AG20443 (cell line): ENCODE measurements at regions not wholly inside any gene's neighbourhood (a gene's known extent, or its start where the extent isn't known, plus 50 kb on each side); places are given as distances from the start of the nearest gene placed in this dataset.

ENCODE experiments used
- DNase-seq: peaks from one replicate; pipeline ENCODE4 v3.0.0; 2012; ENCODE audit warnings: low spot score, mixed read lengths

DNA sequence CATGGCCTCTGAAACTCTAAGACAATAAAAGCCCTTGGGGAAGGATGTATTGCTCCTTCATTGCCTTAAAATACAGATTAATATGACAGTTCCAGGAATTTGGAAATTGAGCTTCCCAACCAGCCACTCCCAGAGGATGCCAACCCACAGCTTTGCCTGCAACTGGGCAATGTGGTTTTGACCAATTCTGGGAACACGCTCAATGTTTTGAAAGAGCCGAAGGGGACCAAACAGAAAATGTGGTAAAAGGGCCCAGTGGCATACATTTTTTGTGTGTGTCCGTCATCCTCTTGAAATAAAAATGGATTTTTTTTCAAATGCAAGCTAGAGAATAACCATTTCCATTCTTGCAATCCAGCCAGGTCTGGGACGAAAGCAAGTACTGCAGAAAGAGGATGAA is 88.3 kb upstream of the PLEKHG7 start:
- peak; percentile 21 for DNase-seq

DNA sequence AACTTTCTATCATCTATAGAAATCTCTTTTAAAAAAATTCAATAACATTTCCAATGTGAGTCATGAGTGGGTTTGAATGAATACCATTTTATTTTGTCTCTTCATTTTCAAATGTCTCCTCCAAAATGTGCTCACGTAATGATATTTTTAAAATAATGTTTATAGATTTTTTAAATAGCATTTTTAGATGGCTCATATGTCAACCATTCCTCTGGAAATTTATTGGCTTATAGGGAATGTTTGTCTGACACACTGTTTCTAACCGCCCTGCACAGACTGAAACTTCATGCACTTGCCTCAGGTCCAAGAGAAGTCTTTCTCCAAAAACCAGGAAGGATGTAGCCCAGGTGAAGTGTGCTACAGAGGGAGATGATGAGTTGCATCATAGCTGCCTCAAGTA is 88.8 kb upstream of the PLEKHG7 start:
- no peak for DNase-seq

DNA sequence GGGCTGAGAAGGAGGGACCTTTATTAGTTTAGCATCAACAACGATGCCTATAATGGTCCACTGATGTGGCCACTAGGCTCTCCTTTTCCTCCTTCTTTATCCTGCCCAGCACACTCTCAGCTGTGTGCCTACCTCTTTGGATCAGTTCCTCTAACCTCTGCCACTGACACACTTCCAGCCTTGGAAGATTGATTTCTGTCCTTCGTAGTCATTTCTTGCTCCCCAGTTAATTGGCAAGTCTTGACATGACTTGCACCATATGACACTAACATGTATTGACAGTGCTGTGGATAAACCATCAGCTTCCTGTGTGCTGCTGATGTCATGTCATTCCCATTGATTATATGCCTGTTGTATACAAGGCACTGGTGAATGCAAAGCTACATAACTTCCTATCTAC is 90.2 kb upstream of the PLEKHG7 start:
- DNase-seq, result no peak

DNA sequence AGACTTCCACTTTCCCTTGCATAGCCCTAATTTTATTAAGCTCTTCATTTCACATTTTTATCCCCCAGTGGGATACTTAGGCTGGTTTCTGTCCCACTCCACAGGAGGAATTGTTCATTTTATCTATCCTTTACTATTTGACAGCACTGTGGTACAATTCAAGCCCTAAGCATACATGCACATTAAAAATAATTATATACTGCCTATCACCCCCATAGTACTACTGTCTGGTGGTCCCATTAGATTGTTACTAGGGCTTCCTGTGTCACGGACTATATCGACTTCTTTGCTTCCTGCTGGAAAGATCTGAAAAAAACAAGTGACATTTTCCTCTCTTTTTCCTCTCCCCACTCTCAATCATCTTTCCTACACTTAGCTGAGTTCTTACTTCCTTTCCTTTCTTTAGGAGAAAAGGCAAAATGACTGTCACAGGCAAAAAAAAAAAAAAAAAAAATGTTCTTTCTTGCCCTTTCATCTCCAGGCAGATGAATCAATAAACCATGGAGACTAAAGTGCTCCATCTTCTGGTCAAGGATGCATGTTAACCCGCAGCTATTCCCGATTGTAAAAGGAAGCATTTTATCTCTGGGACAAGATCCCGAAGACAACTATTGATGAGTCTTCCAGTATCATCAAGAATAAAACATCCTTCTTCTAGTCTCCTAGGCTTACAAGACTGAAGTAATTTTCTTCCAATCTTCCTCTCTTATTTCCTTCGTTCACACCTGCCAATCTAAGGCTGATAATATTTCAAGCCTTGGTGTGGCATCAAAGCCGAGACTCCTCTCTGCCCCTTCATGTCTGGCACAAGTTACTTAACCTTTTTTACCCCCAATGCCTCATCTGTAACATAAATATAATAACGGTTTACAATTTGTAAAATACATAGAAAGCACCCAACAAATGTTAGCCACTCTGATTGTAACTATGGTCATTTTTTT is 94.4 kb upstream of the PLEKHG7 start:
- DNase-seq, result peak; percentile 54

DNA sequence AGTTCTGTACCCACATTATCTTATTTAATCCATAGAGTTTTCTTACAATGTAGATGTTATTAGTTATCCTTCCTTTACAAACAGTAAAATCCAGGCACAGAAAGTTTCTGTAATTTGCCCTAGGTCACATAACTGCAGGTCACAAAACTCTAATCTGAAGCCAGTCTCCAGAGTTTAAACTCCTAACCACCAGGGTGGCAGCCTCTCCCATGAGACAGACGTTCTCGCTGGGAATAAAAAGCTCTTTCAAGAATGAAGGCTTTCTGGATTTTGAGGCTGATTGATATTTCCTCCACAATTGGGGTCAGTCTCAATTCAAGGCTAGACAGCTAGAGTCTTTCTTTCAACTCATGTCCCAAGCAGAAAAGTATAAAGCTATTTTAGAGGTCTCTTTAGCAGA is 95.8 kb upstream of the PLEKHG7 start:
- no peak for DNase-seq

DNA sequence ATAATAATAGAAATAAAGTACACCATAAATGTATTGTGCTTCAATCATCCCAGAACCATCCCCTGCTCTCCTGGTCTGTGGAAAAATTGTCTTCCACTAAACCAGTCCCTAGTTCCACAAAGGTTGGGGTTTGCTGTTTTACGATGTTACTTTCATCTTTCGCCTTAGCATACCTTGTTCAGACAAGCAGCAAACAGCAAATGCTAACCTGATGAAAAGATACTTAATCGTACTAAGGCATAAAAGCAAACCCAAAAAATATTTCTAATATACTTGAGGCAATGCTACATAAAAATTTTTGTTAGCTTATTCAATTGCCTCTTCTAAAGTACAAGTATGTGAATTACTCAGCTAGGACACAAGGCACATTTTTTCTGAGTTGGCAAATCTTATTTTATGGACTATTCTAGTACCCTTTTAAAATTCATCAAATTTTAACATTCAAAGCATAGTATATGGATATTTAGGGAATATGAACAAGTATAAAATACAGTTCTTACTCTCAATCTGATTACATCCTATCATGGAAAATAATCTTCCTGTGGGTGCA is 97.1 kb upstream of the PLEKHG7 start:
- no peak for DNase-seq

DNA sequence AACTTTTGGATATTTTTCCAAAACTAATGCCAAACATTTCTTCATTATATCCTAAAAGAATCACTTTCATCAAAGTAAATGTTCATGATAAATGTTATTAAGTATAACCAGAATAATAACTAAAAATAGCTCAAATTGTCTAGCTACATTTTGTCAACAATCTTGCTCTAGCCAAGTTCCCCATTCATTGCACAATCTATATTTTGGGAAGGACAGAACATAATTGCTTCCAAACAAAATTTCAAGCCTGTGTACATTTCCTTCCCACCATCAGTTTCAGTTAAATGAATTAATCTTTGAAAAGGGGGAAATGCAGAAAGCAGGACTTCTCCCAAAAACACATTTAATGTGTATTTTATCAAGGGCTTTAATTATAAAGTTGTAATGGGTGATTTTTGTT is 98.0 kb upstream of the PLEKHG7 start:
- no peak for DNase-seq

DNA sequence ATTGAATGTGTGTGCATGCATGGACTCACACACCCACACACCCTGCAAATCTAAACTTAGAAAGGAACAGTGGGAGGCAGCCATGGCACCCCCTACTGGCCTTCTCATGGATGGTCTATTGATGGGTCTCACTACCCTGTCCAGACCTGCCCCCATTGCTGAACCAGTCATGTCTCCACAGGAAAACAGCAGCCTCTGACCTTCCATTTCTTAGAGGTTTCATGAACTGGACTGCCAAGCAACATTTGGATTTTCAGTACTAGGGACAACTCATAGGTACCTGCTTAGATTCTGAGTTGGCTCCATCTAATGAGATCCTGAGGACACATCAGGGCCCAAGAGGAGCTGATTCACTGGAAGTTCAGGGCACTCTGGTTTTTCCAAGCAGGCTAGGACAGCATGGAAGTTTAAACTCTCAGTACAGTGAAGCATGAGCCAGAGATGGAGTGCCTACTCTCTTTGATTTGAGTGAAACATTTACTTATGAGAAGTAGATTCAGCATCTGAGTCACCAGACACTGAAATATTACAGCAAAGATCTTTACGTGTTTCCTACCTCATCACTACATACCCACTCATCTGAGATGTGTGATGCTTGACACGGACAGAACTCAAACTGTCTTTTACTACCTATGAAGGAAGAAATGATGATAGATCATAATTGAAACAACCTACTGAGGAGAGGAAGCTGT is 98.9 kb upstream of the PLEKHG7 start:
- DNase-seq, result no peak

DNA sequence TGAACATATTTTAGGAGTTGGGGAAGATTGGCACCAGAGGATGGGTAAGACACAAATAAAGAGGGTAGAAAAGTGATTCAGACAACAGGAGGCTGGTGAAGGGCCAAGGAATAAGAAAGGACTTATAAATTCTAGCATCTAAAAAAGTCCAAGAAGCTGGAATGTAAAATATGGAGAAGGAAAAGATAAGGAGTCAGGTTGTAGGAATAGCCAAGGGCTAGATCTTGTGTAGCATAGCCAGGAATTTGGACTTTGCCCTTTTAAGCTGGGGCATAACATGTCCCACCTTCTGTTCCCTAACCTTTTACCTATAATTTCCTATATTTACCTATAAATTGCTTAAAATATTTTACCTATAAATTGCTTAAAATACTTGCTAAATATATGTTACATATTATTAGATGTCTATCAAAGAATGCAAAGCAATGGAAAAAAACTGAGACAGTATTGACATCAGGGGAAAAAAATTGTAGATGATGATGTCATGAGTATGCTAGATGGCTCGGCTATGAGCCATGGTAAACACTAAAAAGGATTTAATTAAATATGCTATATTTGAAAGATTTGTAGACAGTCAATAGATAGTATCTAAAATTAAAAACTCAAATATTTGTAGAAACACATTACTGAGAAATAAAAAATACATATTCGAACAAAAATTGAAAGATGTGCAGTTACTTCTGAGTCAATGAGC is 99.7 kb upstream of the PLEKHG7 start:
- no peak for DNase-seq

DNA sequence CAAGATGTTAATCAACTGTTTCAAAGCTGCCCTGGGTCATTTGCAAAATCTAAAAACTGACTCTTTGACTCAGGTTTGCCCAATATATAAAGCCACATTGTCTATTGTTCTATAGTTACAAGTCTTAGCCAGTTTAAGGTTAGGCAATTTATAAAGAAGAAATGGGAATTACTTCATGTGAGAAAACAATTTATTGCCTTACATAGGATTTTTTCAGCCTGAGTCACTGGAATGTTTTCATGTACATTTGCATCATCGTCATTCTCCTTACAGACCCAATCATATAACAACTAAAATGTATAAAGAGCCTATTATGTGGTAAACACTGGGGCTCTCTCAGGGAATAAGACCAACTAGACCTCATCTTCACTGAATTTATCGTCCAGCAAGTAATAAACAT is 100.3 kb upstream of the PLEKHG7 start:
- peak; percentile 17 for DNase-seq

DNA sequence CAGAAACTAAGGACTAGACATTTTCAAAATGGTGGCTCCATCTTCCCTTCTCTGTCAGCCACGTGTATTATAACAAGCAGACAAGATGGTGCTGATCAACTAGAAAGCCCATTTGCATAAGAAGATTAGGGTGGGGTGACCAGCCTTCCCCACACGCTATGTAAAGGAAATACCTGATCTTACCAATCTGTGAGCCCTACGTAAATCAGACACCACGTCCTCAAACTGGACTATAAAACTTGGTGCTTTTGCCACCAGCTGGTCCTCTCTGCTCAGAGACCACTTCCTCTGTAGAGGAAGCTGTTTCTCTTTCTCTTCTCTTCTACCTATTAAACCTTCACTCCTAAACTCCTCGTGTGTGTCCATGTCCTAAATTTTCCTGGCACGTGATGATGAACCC is 101.1 kb upstream of the PLEKHG7 start:
- no peak for DNase-seq

DNA sequence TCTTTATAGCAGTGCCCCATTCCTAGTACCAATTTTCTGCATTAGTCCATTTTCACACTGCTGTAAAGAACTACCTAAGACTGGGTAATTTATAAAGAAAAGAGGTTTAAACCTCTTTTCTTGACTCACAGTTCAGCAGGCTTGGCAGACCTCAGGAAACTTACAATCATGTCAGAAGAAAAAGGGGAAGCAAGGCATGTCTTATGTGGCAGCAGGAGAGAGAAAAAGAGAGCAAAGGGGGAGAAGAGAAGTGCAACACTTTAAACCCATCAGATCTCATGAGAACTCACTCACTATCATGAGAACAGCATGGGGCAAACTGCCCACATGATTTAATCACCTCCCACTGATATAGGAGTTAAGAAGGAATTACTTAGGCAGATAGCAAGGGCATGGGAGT is 101.6 kb upstream of the PLEKHG7 start:
- no peak for DNase-seq

DNA sequence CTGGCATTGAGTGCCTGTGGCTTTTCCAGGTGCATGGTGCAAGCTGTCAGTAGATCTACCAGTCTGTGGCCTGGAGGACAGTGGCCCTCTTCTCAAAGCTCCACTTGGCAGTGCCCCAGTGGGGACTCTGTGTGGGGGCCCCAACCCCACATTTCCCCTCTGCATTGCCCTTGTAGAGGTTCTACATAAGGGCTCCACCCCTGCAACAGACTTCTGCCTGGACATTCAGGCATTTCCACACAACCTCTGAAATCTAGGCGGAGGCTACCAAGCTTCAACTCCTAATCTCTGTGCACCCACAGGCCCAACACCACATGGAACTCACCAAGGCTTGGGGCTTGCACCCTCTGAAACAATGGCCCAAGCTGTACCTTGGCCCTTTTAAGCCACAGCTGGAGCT is 102.7 kb upstream of the PLEKHG7 start:
- no peak for DNase-seq

DNA sequence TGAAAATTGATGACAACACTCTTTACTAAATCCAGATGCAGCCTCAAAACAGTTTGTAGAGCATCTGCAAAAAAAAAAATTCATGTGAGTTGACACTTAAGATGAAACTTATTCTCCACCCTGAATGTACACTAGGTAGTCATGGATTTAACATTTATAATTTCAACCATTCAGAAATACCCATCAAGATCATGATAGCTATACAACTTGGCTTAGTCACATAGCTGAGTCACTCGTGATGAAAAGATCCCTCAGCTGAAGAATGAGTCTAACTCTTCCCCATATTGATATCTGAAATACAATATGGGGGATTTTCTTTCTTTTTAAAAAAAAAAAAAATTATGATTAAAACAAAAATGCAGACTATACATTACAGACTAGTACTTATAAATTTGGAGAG is 104.8 kb upstream of the PLEKHG7 start:
- DNase-seq, result peak; percentile 35

DNA sequence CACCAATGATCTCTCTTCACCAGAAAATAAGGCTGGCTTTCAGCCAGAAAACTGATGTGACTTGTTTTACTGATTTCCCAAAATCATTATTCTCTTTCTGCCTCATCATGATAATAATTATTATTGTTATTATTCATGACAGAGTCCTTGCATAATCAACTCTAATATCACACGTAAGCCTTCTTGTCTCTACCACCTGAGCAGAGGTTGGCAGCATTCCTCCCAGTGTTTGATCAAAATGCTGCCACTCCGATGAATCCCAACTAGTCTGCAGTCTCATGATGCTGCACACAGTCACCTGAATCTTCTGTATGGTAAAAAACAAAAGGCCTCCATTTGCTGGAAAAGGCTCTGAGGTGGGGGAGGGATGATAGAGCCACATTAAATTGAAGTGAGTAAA is 105.7 kb upstream of the PLEKHG7 start:
- DNase-seq, result no peak

DNA sequence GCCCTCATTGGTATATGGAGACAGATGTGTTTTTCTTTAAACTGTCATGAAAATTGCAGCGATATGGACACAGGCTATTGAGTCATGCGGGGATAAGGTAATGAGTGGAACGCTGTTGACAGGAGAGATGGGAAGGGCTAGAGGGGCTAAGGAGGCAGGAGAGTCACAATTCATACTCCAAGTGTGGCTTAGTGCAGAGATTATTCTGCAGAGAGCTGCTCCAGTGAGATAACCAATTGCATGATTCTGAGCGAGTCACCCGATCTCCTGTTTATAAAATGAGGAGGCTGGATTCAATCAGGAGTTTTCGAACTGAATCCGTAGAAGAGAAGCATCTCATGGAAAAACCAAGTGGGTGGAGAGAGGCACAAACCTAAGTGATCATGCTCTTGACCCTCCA is 106.4 kb upstream of the PLEKHG7 start:
- DNase-seq, result peak; percentile 34

DNA sequence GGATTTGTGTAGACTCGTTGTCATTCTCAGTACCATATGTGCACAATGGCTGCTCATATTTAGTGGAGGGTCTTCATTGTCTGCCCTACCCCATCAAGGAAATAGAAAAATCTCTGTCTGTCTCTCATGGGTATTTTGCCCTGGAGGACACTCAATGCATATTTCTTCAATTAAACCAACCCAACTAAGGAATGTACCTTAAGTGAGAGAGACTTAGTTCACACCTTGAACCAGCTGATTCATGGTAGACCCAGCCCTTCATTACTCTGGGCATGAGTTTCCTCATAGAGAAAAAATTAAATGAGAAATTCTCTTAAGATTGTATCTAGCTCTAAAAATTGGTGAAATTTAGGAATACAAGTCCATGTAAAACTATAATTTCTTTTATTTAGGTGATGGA is 107.1 kb upstream of the PLEKHG7 start:
- no peak for DNase-seq

DNA sequence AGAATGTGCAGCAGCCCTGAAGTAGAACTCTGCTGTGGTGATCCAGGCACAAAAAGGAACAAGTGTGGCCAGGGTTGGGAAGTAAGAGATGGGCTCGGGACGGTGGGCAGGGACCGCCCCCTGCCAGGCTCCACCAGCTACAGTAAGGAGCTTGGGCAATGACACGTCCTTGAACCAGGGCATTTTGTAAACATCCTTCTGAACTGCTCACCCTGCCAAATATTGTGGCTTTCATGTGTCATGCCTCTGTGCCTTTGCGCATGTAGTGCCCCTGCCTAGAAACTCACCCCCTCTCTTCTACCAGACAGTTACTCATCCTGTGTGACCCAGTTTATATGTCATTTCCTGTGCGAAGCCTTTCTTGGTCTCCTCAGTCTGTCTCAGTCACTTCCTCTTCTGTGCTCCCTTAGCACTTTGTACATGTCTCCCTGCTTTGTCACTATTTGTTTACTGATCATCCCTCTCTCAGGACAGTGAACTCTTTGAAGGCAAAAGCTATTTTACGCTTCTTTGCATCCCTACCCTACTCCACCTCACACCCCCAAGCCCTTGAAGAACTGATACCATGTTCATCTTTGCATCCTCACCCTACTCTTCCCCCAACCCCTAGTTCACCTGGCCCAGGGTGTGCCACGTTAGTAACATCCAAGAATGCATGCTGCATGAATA is 108.9 kb upstream of the PLEKHG7 start:
- peak; percentile 83 for DNase-seq

DNA sequence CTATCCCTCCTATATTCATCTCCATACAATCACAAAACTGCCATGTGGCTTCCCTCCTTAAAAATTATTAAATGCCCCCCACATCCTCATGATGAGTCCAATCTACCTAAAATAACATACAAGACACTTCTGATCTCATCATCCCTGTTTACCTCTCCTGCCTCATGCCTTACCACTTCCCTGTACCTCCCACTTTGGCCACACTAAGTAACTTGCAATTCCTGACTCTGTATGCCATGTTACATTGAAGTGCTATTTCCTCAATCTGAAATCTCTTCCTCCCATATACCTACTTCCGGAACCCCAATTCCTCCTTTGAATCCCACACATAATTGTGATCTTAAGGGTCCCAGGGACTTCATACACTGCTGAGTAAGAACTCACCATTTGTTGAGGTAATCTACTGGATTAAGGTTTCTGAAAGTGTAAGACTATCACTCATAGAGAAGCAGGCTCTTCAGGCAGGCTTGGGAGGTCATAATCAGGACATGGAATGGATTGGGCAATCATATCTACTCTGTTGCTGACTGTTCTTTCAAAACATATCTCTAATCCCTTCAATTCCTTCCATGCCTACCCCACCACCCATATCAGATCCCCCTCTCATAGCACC is 117.6 kb upstream of the PLEKHG7 start:
- DNase-seq, result no peak

DNA sequence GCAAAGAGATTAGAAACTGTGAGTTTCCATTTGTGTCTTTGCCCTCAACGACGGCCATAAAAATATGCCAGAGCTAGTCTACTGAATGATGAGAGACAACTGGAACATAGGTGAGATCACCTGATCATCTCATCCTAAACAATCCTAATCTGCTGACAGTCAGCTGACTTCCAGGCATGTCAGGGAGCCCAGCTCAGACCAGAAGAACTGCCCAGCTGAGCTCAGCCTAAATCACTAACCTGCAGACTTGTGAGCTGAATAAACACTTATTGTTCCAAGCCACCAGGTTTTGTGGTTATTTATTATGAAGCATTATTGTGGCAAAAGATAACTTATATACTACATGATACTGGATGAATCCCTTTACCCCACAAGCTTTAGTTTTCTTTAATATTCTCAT is 118.9 kb upstream of the PLEKHG7 start:
- DNase-seq, result no peak

DNA sequence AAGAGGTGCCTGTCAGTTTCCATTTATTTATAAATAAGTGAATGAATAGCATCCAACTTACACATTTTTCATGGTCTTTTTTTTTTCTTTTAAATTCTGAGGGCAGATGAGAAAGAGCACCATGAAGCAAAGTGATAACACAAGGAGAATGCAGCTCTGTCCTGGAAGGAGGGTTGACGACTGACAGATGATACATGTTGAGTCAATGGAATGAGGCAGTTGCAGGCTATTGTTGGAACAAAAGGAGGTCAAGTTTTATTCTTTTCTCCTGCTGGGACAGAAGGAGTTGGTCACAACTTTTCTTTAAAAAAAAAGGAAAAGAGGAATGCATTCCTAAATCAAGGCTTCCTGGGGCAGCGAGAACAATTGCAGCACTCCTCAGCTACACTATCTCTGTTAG is 119.9 kb upstream of the PLEKHG7 start:
- DNase-seq, result no peak

DNA sequence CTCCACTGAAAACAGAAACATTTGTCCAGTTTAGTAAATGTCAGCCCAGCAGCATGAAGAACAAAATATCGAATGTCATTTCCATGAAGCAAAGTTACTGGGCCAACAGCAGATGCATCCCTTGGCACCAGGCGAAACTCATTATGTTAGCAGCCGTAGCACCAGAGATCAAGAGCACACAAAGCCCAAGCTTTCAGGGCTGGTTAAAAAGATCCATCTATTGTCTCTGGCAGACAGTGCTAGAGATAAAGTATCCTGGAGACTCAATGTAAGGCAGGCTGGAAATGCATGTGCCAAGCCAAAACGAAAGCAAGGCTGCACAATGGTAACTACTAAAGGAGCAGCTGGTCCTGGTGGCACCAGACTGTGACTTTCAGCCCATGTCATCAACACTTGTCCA is 120.3 kb upstream of the PLEKHG7 start:
- DNase-seq, result no peak
